ENCODE measurements at regions not wholly inside any gene's neighbourhood (a gene's known extent, or its start where the extent isn't known, plus 50 kb on each side); places are given as distances from the start of the nearest gene placed in this dataset.

GRCh38 chrX:113289503-113289902, 448.9 kb upstream of the AMOT start:
- Histone ChIP-seq H3K27ac (no peak overlapping the region), H3K4me3 (no peak overlapping the region), H3K36me3 (no peaks in the 10 kb centered on the region), H3K27me3 (no peaks in the 10 kb centered on the region), H3K4me1 (no peaks in the 10 kb centered on the region), H3K9me3 (no peaks in the 10 kb centered on the region)
- no peak for DNase-seq
- TF ChIP-seq POLR2A (IDR thresholded peaks at IDR 0.05) (no peak), CTCF (IDR thresholded peaks at IDR 0.05) (no peak)

- TF ChIP-seq POLR2A (IDR thresholded peaks at IDR 0.05) (no peak), CTCF (IDR thresholded peaks at IDR 0.05) (no peak)
- H3K27me3 ChIP-seq, result no peaks in the 10 kb centered on the region
- H3K27ac ChIP-seq, result no peak overlapping the region
- H3K4me3 ChIP-seq, result no peak overlapping the region
- no peaks in the 10 kb centered on the region for H3K9me3 ChIP-seq
- H3K36me3 ChIP-seq, result no peaks in the 10 kb centered on the region
- no peak for DNase-seq
- no peaks in the 10 kb centered on the region for H3K4me1 ChIP-seq
Observed at GRCh38 chrX:113287761-113288160, 447.1 kb upstream of the AMOT start.

GRCh38 chrX:113275804-113276203, 435.2 kb upstream of the AMOT start:
- Histone ChIP-seq H3K4me1 (no peaks in the 10 kb centered on the region), H3K27me3 (no peaks in the 10 kb centered on the region), H3K27ac (no peak overlapping the region), H3K36me3 (no peaks in the 10 kb centered on the region), H3K9me3 (no peaks in the 10 kb centered on the region), H3K4me3 (no peak overlapping the region)
- no peak for DNase-seq
- no peak for TF ChIP-seq CTCF (IDR thresholded peaks at IDR 0.05)
- no peak for TF ChIP-seq POLR2A (IDR thresholded peaks at IDR 0.05)

- no peak for DNase-seq
- Histone ChIP-seq H3K27ac (no peak overlapping the region), H3K36me3 (no peaks in the 10 kb centered on the region), H3K27me3 (no peaks in the 10 kb centered on the region), H3K9me3 (no peaks in the 10 kb centered on the region), H3K4me1 (no peaks in the 10 kb centered on the region), H3K4me3 (no peak overlapping the region)
- TF ChIP-seq CTCF (IDR thresholded peaks at IDR 0.05), result no peak
- TF ChIP-seq POLR2A (IDR thresholded peaks at IDR 0.05), result no peak
Observed at GRCh38 chrX:113274791-113275190, 434.2 kb upstream of the AMOT start.

- no peak for TF ChIP-seq POLR2A (IDR thresholded peaks at IDR 0.05)
- no peak for TF ChIP-seq CTCF (IDR thresholded peaks at IDR 0.05)
- no peaks in the 10 kb centered on the region for H3K27me3 ChIP-seq
Observed at GRCh38 chrX:113274345-113274744, 433.7 kb upstream of the AMOT start.

GRCh38 chrX:113269203-113269602, 428.6 kb upstream of the AMOT start:
- TF ChIP-seq CTCF (IDR thresholded peaks at IDR 0.05) (no peak), POLR2A (IDR thresholded peaks at IDR 0.05) (no peak)
- no peak overlapping the region for H3K4me3 ChIP-seq

More at GRCh38 chrX:113274345-113274744, 433.7 kb upstream of the AMOT start:
- H3K9me3 ChIP-seq, result no peaks in the 10 kb centered on the region
- no peaks in the 10 kb centered on the region for H3K36me3 ChIP-seq
- H3K4me1 ChIP-seq, result no peaks in the 10 kb centered on the region
- no peak overlapping the region for H3K27ac ChIP-seq
- H3K4me3 ChIP-seq, result no peak overlapping the region
- DNase-seq, result no peak

More at GRCh38 chrX:113269203-113269602, 428.6 kb upstream of the AMOT start:
- H3K4me1 ChIP-seq, result no peaks in the 10 kb centered on the region
- no peak for DNase-seq
- no peaks in the 10 kb centered on the region for H3K36me3 ChIP-seq
- no peak overlapping the region for H3K27ac ChIP-seq
- no peaks in the 10 kb centered on the region for H3K27me3 ChIP-seq
- H3K9me3 ChIP-seq, result no peaks in the 10 kb centered on the region
